HL-60 (cell line): ENCODE measurements at regions not wholly inside any gene's neighbourhood (a gene's known extent, or its start where the extent isn't known, plus 50 kb on each side); places are given as distances from the start of the nearest gene placed in this dataset.

ENCODE experiments used
- DNase-seq, 2 experiments: peaks; one replicate each; pipeline ENCODE4 v3.0.0-alpha.2; 2010 to 2020; ENCODE audit warnings: low read depth in 1 of 2, low spot score in 1 of 2
- H3K27ac ChIP-seq: fragments of 250-450 bp; sonication (Bioruptor Pico); replicated peaks from 2 replicates; pipeline ENCODE4 v1.5.1; 2020; ENCODE audit warnings: mild to moderate bottlenecking, moderate library complexity
- H3K27me3 ChIP-seq: fragments of 250-450 bp; sonication (Bioruptor Pico); 2 replicates; pipeline ENCODE4 v1.5.1; 2021; ENCODE audit warnings: mild to moderate bottlenecking, moderate library complexity; ENCODE audit not compliant: insufficient read depth, poor library complexity, severe bottlenecking
- H3K4me3 ChIP-seq: replicated peaks from 2 replicates; pipeline ENCODE4 v1.5.1; 2011; ENCODE audit warnings: mild to moderate bottlenecking, control low read depth, low read length; ENCODE audit not compliant: insufficient read depth
- CTCF ChIP-seq: IDR thresholded peaks from one replicate; pipeline ENCODE4 v1.5.1; 2011; ENCODE audit warnings: low read length, control low read depth, inconsistent platforms; ENCODE audit not compliant: insufficient read depth
- GABPA ChIP-seq: IDR thresholded peaks from 2 replicates; pipeline ENCODE4 v1.6.1; 2012; ENCODE audit warnings: low read depth
- POLR2AphosphoS5 ChIP-seq: IDR thresholded peaks from 2 replicates; pipeline ENCODE4 v1.6.1; 2012; ENCODE audit warnings: low read depth
- REST ChIP-seq: IDR thresholded peaks from 2 replicates; pipeline ENCODE4 v1.6.1; 2012; ENCODE audit warnings: low read depth; ENCODE audit not compliant: insufficient replicate concordance
- SPI1 ChIP-seq: IDR thresholded peaks from 2 replicates; pipeline ENCODE4 v1.6.1; 2012; ENCODE audit warnings: low read depth, mild to moderate bottlenecking, borderline replicate concordance

- TF ChIP-seq SPI1, result no peak
- no peak for TF ChIP-seq POLR2AphosphoS5
- TF ChIP-seq CTCF, result no peak
- TF ChIP-seq GABPA, result no peak
- TF ChIP-seq REST, result no peak
- no peaks in the 10 kb centered on the region for H3K27me3 ChIP-seq
- no peak overlapping the region for H3K4me3 ChIP-seq
- H3K27ac ChIP-seq, result no peak overlapping the region
- DNase-seq, result no peak
Observed at GRCh38 chr3:197356275-197356674, 57.9 kb upstream of the DLG1 start.

- Histone ChIP-seq H3K27ac (no peak overlapping the region), H3K27me3 (no peaks in the 10 kb centered on the region), H3K4me3 (no peak overlapping the region)
- no peak for DNase-seq
- no peak for TF ChIP-seq SPI1
- TF ChIP-seq REST, result no peak
- no peak for TF ChIP-seq POLR2AphosphoS5
- no peak for TF ChIP-seq CTCF
- TF ChIP-seq GABPA, result no peak
Observed at GRCh38 chr3:197355713-197356112, 57.3 kb upstream of the DLG1 start.

- Histone ChIP-seq H3K27me3 (no peaks in the 10 kb centered on the region), H3K27ac (no peak overlapping the region), H3K4me3 (no peak overlapping the region)
- TF ChIP-seq GABPA (no peak), SPI1 (no peak), REST (no peak), POLR2AphosphoS5 (no peak), CTCF (no peak)
- DNase-seq, result no peak
Observed at GRCh38 chr3:197354568-197355001, 56.2 kb upstream of the DLG1 start.
